C4-2B (cell line): ENCODE measurements at regions not wholly inside any gene's neighbourhood (a gene's known extent, or its start where the extent isn't known, plus 50 kb on each side); places are given as distances from the start of the nearest gene placed in this dataset.

Experiments used
- H3K27ac ChIP-seq: fragments of 450-650 bp; 2 replicates; pipeline ENCODE4 v1.5.1; 2017
- ZFX ChIP-seq: fragments of 450-650 bp; IDR thresholded peaks from 2 replicates; pipeline ENCODE4 v1.6.1; 2017
- TF ChIP-seq, protein P1 (sequence below): fragments of 450-650 bp; conservative IDR thresholded peaks from 2 replicates; pipeline ENCODE4 v1.5.1; 2017; ENCODE audit warnings: mild to moderate bottlenecking

DNA sequence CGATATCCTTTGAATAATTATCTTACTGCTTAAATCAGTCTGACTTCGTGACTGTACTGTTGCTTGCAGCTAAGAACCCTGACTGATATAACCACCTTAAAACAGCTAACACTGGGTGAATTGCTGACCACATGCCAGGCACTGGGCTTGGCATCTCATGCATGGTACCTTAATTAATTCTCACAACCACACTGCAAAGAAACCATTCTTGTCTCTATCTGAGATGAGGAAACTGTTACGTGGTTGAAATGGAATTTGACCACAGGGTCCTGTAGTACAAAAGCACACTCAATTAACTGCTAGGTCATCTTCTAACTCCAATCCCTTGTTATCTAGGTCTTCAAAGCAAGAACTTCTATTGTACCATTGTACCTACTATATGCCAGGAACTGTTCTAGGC is 92.7 kb upstream of the PRICKLE2 start:
- no peak overlapping the region for H3K27ac ChIP-seq
- TF ChIP-seq ZFX = no peak
- TF ChIP-seq, protein P1, sequence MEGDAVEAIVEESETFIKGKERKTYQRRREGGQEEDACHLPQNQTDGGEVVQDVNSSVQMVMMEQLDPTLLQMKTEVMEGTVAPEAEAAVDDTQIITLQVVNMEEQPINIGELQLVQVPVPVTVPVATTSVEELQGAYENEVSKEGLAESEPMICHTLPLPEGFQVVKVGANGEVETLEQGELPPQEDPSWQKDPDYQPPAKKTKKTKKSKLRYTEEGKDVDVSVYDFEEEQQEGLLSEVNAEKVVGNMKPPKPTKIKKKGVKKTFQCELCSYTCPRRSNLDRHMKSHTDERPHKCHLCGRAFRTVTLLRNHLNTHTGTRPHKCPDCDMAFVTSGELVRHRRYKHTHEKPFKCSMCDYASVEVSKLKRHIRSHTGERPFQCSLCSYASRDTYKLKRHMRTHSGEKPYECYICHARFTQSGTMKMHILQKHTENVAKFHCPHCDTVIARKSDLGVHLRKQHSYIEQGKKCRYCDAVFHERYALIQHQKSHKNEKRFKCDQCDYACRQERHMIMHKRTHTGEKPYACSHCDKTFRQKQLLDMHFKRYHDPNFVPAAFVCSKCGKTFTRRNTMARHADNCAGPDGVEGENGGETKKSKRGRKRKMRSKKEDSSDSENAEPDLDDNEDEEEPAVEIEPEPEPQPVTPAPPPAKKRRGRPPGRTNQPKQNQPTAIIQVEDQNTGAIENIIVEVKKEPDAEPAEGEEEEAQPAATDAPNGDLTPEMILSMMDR = no peak

DNA sequence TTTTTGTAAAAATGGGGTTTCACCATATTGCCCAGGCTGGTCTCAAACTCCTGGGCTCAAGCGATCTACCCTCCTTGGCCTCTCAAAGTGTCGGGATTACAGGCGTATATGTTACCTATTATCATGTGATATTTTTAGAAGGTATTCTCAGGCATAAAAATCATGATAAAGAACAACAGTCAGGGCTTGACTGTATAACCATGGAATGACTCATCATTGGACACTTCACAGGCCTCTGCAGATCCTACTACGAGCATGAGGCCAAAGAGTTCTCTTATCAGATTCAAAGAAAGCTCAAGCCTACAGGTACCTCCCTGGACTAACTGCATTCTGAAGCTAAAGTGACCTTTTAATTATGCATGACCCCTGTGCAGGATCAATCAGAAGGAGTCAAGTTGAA is 91.7 kb upstream of the PRICKLE2 start:
- no peak for TF ChIP-seq ZFX
- TF ChIP-seq, protein P1 = no peak
- no peak overlapping the region for H3K27ac ChIP-seq

DNA sequence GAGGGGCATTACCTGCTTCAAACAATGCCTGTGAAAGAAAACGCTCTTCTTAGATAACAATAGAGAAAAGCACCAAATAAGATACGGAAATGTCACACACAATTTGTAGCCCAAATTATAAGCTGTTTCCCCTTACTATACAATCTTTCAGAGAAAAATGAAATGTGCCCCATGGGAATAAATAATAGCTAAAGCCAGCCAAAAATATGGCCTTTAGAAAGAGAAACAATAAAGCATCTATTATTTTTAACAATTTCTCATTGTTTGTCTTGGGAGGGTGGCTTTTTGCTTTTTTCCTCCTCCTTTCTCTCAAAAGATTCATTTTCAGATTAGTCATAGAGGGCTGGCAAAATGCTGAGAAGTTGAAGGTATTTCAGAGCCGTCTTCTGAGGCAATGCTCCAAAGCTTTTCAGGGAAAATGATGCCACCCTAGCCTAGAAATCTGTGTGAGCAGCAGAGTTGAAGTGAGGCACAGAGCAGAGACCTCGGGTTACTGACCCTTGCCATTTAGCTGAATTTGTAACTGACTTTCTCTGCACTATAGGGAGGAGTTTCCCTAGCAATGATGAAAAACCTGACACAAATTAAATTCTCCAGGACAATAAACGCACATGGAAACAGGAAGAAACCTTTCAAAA is 86.3 kb upstream of the PRICKLE2 start:
- H3K27ac ChIP-seq = no peak overlapping the region
- TF ChIP-seq, protein P1 = no peak
- no peak for TF ChIP-seq ZFX

- no peak for TF ChIP-seq ZFX
- TF ChIP-seq, protein P1 = no peak
- no peak overlapping the region for H3K27ac ChIP-seq
These were observed 83.7 kb upstream of the PRICKLE2 start for GRCh38 chr3:64308931-64309330.

- no peak for TF ChIP-seq ZFX
- TF ChIP-seq, protein P1 = no peak
- H3K27ac ChIP-seq = no peak overlapping the region
These were observed 81.5 kb upstream of the PRICKLE2 start for GRCh38 chr3:64306745-64307144.

GRCh38 chr3:64305731-64306130 is 80.5 kb upstream of the PRICKLE2 start:
- TF ChIP-seq ZFX = no peak
- TF ChIP-seq, protein P1 = no peak
- no peak overlapping the region for H3K27ac ChIP-seq

DNA sequence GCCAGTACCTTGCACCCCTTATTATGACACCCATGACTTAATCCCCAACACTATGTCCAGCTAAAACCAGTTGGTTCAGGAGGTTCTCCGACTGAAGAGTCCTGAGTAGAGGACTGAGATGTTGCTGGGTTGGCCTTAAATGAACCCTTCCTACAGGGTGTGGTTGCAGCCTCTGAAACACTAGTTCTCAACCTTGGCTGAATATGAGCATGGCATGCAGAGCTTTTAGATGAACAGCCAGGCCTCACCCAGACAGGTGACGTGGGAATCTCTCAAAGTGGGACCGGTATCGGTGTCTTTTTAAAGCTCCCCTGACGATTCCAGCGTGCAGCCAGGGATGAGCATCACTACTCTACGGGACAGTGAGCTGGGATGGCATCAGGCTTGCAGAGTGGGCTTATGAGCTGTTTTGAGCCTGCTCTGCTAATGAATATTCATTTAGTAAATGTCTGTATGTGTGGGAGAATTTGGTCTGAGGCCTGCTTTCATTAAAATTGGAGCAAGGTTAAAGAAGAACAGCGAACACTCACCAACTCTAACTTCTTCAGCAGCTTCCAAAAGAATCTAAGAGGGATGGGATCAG is 79.7 kb upstream of the PRICKLE2 start:
- H3K27ac ChIP-seq = no peak overlapping the region
- TF ChIP-seq, protein P1 = no peak
- TF ChIP-seq ZFX = no peak
